SH-SY5Y (cell line): ENCODE measurements at regions not wholly inside any gene's neighbourhood (a gene's known extent, or its start where the extent isn't known, plus 50 kb on each side); places are given as distances from the start of the nearest gene placed in this dataset.

Source experiments
- GATA2 ChIP-seq: IDR thresholded peaks from 2 replicates; pipeline ENCODE4 v1.6.1; 2011; ENCODE audit warnings: mild to moderate bottlenecking, low read depth, low read length
- GATA3 ChIP-seq: IDR thresholded peaks from 2 replicates; pipeline ENCODE4 v1.6.1; 2011; ENCODE audit warnings: low read depth, mild to moderate bottlenecking, low read length, moderate library complexity

GRCh38 chr2:4588606-4589005, 885.2 kb downstream of the DCDC2C start:
- TF ChIP-seq GATA3 (no peak), GATA2 (no peak)
